ENCODE measurements at regions not wholly inside any gene's neighbourhood (a gene's known extent, or its start where the extent isn't known, plus 50 kb on each side); places are given as distances from the start of the nearest gene placed in this dataset.

DNA sequence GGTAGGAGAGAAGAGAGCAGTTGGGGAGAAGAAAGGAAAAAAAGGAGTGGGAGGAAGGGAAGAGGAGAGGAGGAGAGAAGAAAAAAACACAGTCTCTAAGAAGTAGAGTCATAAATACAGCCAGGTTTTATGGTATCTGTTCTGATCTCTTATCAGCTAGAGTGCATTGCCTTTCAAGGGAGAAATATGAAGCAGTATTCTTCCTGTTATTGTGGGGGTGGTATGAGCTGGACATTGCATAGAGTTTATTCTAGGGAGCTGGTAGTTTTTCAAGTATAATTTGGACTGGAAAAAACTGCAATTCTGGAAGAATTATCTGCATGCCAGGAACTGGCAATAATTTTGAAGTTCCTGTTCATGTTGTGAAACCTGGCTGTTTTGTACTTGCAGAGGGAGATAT, 54.9 kb upstream of the TAB3 start:
- Mint-ChIP-seq H3K27me3 (ENCODE audit: insufficient read depth) (peaks cover 2% of the 10 kb centered on the region), H3K4me3 (no peak overlapping the region), H3K27ac (no peak overlapping the region), H3K4me1 (ENCODE audit: low read depth) (no peaks in the 10 kb centered on the region), H3K36me3 (ENCODE audit: low read depth) (no peaks in the 10 kb centered on the region), H3K9me3 (no peaks in the 10 kb centered on the region)
- intact Hi-C loops (cut with micrococcal nuclease), result no loop called here
- DNase-seq (ENCODE audit: low spot score), result no peak

- H3K4me1 Mint-ChIP-seq (ENCODE audit: low read depth), result no peaks in the 10 kb centered on the region
- H3K27ac Mint-ChIP-seq, result no peak overlapping the region
- peaks cover 2% of the 10 kb centered on the region for H3K27me3 Mint-ChIP-seq (ENCODE audit: insufficient read depth)
- no peak overlapping the region for H3K4me3 Mint-ChIP-seq
- no peaks in the 10 kb centered on the region for H3K36me3 Mint-ChIP-seq (ENCODE audit: low read depth)
- H3K9me3 Mint-ChIP-seq, result no peaks in the 10 kb centered on the region
- intact Hi-C loops (cut with micrococcal nuclease), result no loop called here
- no peak for DNase-seq (ENCODE audit: low spot score)
Measured at GRCh38 chrX:30941898-30942297, 52.8 kb upstream of the TAB3 start.

GRCh38 chrX:30939928-30940327, 50.9 kb upstream of the TAB3 start:
- no peaks in the 10 kb centered on the region for H3K4me1 Mint-ChIP-seq (ENCODE audit: low read depth)
- H3K36me3 Mint-ChIP-seq (ENCODE audit: low read depth), result no peaks in the 10 kb centered on the region
- no peak for DNase-seq (ENCODE audit: low spot score)
- no peak overlapping the region for H3K4me3 Mint-ChIP-seq
- intact Hi-C loops (cut with micrococcal nuclease), result no loop called here
- H3K9me3 Mint-ChIP-seq, result no peaks in the 10 kb centered on the region
- H3K27ac Mint-ChIP-seq, result no peak overlapping the region
- H3K27me3 Mint-ChIP-seq (ENCODE audit: insufficient read depth), result peaks cover 2% of the 10 kb centered on the region

Data from activated T-helper 1 cell treated with anti-CD3 and anti-CD28 coated beads, Interleukin-12 subunit alpha, Interleukin-12 subunit beta, Interleukin-2, Interleukin-4 antibody, amounts not matched to agents 30 ng/mL and 10 ng/mL and 1 ng/mL, durations not matched to agents 14 hours and 24 hours and 36 hours (primary cell).